ENCODE measurements at regions not wholly inside any gene's neighbourhood (a gene's known extent, or its start where the extent isn't known, plus 50 kb on each side); places are given as distances from the start of the nearest gene placed in this dataset.
"Not testable (repeated sequence)": the region's sequence is repeated elsewhere in the genome, so short reads cannot be mapped to it uniquely, and the experiment has no call there.

GRCh38 chr2:225867071-225867470 lies 467.6 kb downstream of the NYAP2 start:
- DNase-seq (ENCODE audit: low read depth in 1 of 2, low spot score in 2 of 2) = no peak
- no peaks in the 10 kb centered on the region for H3K9me3 ChIP-seq (replicated peaks)
- H3K4me3 ChIP-seq = no peak overlapping the region
- H3K4me1 ChIP-seq (replicated peaks) = no peaks in the 10 kb centered on the region
- no peak overlapping the region for H3K27ac ChIP-seq
- no peaks in the 10 kb centered on the region for H3K27me3 ChIP-seq (replicated peaks)
- no peaks in the 10 kb centered on the region for H3K36me3 ChIP-seq

DNA sequence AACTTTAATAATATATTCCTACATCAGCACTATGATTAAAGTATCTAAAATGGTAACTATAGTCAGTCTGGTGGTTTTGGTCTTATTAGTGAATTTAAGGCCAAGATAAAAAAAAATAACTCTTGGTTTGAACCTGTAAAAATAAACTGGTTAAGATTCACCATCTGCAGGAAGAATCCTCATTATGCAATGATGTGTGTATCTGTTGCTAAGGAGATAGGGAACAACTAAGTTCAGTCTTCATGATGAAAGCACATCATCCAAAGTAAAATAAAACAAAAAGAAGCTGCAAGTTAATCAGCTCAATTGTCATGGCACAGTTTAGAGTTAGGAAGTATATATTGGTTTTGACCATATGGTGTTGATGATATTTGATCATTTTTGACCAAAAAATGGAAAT lies 466.0 kb downstream of the NYAP2 start:
- DNase-seq (ENCODE audit: low read depth in 1 of 2, low spot score in 2 of 2) = no peak
- no peaks in the 10 kb centered on the region for H3K36me3 ChIP-seq
- H3K27ac ChIP-seq = no peak overlapping the region
- no peaks in the 10 kb centered on the region for H3K4me1 ChIP-seq (replicated peaks)
- no peaks in the 10 kb centered on the region for H3K27me3 ChIP-seq (replicated peaks)
- H3K9me3 ChIP-seq (replicated peaks) = no peaks in the 10 kb centered on the region
- no peak overlapping the region for H3K4me3 ChIP-seq

GRCh38 chr2:225864394-225864793 lies 464.9 kb downstream of the NYAP2 start:
- no peak overlapping the region for H3K27ac ChIP-seq
- no peaks in the 10 kb centered on the region for H3K4me1 ChIP-seq (replicated peaks)
- no peaks in the 10 kb centered on the region for H3K36me3 ChIP-seq
- DNase-seq (ENCODE audit: low read depth in 1 of 2, low spot score in 2 of 2) = no peak
- H3K27me3 ChIP-seq (replicated peaks) = no peaks in the 10 kb centered on the region
- H3K9me3 ChIP-seq (replicated peaks) = no peaks in the 10 kb centered on the region
- H3K4me3 ChIP-seq = no peak overlapping the region

- Histone ChIP-seq H3K4me1 (replicated peaks) (peaks cover 8% of the 10 kb centered on the region; the same call in 1 of the 2 replicates), H3K36me3 (no peaks in the 10 kb centered on the region), H3K9me3 (replicated peaks) (no peaks in the 10 kb centered on the region), H3K4me3 (no peak overlapping the region), H3K27ac (no peak overlapping the region), H3K27me3 (replicated peaks) (no peaks in the 10 kb centered on the region)
- DNase-seq (ENCODE audit: low read depth in 1 of 2, low spot score in 2 of 2) = peak in 1 of 2 experiments; percentile 39
Observed at GRCh38 chr2:225842939-225843338, 443.4 kb downstream of the NYAP2 start.

- no peaks in the 10 kb centered on the region for H3K9me3 ChIP-seq (replicated peaks)
- H3K27ac ChIP-seq = no peak overlapping the region
- H3K27me3 ChIP-seq (replicated peaks) = no peaks in the 10 kb centered on the region
- peaks cover 8% of the 10 kb centered on the region; the same call in 1 of the 2 replicates for H3K4me1 ChIP-seq (replicated peaks)
- DNase-seq (ENCODE audit: low read depth in 1 of 2, low spot score in 2 of 2) = no peak
- H3K4me3 ChIP-seq = no peak overlapping the region
- no peaks in the 10 kb centered on the region for H3K36me3 ChIP-seq
Observed at GRCh38 chr2:225841314-225841713, 441.8 kb downstream of the NYAP2 start.

DNA sequence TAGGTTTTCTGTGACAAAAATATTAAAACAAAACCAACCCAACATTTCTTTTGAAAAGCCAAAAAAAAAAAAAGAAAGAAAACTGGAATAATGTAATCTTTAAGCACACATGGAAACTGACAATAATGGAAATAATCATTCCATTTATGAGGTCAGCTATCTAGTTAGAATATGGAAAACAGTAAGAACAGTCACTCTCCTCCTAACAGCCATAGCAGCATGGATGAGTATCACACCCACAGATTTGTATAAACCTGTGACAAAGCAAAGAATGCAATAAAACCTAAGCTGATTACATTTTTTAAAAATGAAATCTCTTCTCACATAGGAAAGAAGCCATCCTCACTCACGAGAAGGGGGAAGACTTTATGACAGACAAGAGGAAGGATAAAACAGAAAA lies 437.8 kb downstream of the NYAP2 start:
- no peak overlapping the region for H3K4me3 ChIP-seq
- DNase-seq (ENCODE audit: low read depth in 1 of 2, low spot score in 2 of 2) = no peak
- H3K4me1 ChIP-seq (replicated peaks) = peaks cover under 1% of the 10 kb centered on the region; the same call in 1 of the 2 replicates
- no peak overlapping the region for H3K27ac ChIP-seq
- H3K36me3 ChIP-seq = no peaks in the 10 kb centered on the region
- H3K9me3 ChIP-seq (replicated peaks) = no peaks in the 10 kb centered on the region
- H3K27me3 ChIP-seq (replicated peaks) = no peaks in the 10 kb centered on the region

- no peaks in the 10 kb centered on the region for H3K36me3 ChIP-seq
- DNase-seq (ENCODE audit: low read depth in 1 of 2, low spot score in 2 of 2) = peak in 1 of 2 experiments; percentile 37
- H3K27ac ChIP-seq = no peak overlapping the region
- H3K27me3 ChIP-seq (replicated peaks) = no peaks in the 10 kb centered on the region
- no peaks in the 10 kb centered on the region for H3K4me1 ChIP-seq (replicated peaks)
- H3K4me3 ChIP-seq = no peak overlapping the region
- no peaks in the 10 kb centered on the region for H3K9me3 ChIP-seq (replicated peaks)
Observed at GRCh38 chr2:225824748-225825449, 425.4 kb downstream of the NYAP2 start.

DNA sequence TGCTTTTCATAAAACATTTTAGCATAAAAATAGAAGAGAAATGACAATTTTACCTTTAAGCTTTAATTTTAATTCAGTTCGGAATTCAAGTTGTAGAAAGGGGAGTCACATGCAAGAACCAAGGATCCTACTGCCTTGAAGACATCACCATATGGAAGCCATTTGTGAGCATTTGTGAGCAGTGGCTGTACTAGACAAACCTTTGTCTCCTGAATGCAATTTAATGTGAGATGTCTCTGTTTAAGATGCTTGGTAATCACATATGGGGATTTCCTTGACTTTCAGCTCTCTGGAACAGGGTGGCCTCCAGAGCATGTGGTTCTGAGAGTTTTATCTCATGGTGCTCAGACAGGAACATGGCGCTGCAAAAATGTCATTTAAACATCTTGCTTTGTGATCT lies 421.8 kb downstream of the NYAP2 start:
- Histone ChIP-seq H3K27ac (no peak overlapping the region), H3K4me3 (no peak overlapping the region), H3K4me1 (replicated peaks) (no peaks in the 10 kb centered on the region), H3K36me3 (no peaks in the 10 kb centered on the region), H3K27me3 (replicated peaks) (no peaks in the 10 kb centered on the region), H3K9me3 (replicated peaks) (no peaks in the 10 kb centered on the region)
- no peak for DNase-seq (ENCODE audit: low read depth in 1 of 2, low spot score in 2 of 2)

DNA sequence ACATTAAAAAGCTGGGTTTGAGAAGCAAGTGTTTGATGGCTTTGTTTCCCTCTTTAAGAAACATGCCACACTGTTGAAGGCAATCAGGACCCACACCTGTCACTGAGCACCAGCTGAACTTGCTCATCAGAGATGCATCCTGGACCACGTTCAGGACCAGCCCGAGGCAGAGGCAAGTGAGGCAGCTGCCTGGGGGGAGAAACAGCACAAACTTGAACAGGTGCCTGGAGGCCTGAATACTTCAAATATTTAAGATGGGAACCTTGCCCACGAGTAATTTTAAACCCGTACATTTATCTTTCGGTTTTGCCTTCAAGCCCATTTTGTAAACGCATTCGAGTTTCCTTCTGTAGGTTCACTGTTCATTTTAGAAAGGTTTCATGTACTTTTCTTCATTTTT lies 421.3 kb downstream of the NYAP2 start:
- H3K36me3 ChIP-seq = no peaks in the 10 kb centered on the region
- no peaks in the 10 kb centered on the region for H3K27me3 ChIP-seq (replicated peaks)
- no peaks in the 10 kb centered on the region for H3K4me1 ChIP-seq (replicated peaks)
- H3K27ac ChIP-seq = no peak overlapping the region
- DNase-seq (ENCODE audit: low read depth in 1 of 2, low spot score in 2 of 2) = no peak
- H3K9me3 ChIP-seq (replicated peaks) = no peaks in the 10 kb centered on the region
- no peak overlapping the region for H3K4me3 ChIP-seq

- Histone ChIP-seq H3K9me3 (replicated peaks) (no peaks in the 10 kb centered on the region), H3K4me3 (no peak overlapping the region), H3K27me3 (replicated peaks) (no peaks in the 10 kb centered on the region), H3K4me1 (replicated peaks) (no peaks in the 10 kb centered on the region), H3K27ac (no peak overlapping the region), H3K36me3 (no peaks in the 10 kb centered on the region)
- DNase-seq (ENCODE audit: low read depth in 1 of 2, low spot score in 2 of 2) = no peak
Observed at GRCh38 chr2:225814554-225814953, 415.0 kb downstream of the NYAP2 start.

DNA sequence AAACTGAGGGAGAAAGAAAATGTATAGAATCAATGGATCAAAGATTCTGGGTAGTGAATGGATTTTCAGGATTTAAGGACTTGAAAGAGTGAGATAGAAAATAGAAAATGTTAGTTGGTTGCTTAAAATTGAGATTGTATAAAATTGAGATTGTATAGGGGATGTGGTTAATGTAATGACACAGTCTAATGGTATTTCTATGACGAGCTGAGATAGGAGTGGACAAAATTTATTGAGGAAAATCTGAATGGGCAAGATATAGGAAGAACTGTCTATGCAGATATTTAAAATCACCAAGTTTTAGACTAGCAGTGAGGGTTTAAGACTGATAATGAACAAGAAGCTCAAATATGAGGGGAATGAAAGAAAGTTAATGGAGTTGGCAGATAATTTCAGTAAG lies 406.6 kb downstream of the NYAP2 start:
- Histone ChIP-seq H3K27ac (no peak overlapping the region), H3K4me3 (no peak overlapping the region), H3K9me3 (replicated peaks) (no peaks in the 10 kb centered on the region), H3K36me3 (no peaks in the 10 kb centered on the region), H3K4me1 (replicated peaks) (no peaks in the 10 kb centered on the region), H3K27me3 (replicated peaks) (no peaks in the 10 kb centered on the region)
- no peak for DNase-seq (ENCODE audit: low read depth in 1 of 2, low spot score in 2 of 2)

DNA sequence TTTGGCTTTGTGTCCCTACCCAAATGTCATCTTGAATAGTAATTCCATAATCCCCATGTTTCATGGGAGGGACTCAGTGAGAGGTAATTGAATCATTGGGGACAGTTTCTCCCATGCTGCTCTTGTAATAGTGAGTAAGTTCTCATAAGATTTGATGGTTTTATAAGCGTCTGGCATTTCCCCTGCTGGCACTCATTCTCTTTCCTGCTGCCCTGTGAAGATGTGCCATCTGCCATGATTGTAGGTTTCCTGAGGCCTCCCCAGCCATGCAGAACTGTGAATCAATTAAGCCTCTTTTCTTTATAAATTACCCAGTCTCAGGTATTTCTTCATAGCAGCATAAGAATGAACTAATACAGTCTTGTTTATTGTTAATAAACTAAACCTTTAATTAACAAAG lies 402.6 kb downstream of the NYAP2 start:
- not testable (repeated sequence) for H3K9me3 ChIP-seq (replicated peaks); H3K27me3 ChIP-seq (replicated peaks); H3K36me3 ChIP-seq; H3K4me3 ChIP-seq; DNase-seq (ENCODE audit: low read depth in 1 of 2, low spot score in 2 of 2); H3K4me1 ChIP-seq (replicated peaks); H3K27ac ChIP-seq

- no peaks in the 10 kb centered on the region for H3K27me3 ChIP-seq (replicated peaks)
- H3K27ac ChIP-seq = no peak overlapping the region
- no peaks in the 10 kb centered on the region for H3K36me3 ChIP-seq
- no peak overlapping the region for H3K4me3 ChIP-seq
- no peak for DNase-seq (ENCODE audit: low read depth in 1 of 2, low spot score in 2 of 2)
- no peaks in the 10 kb centered on the region for H3K9me3 ChIP-seq (replicated peaks)
- H3K4me1 ChIP-seq (replicated peaks) = no peaks in the 10 kb centered on the region
Observed at GRCh38 chr2:225797394-225797793, 397.9 kb downstream of the NYAP2 start.

- H3K27me3 ChIP-seq (replicated peaks) = no peaks in the 10 kb centered on the region
- H3K9me3 ChIP-seq (replicated peaks) = no peaks in the 10 kb centered on the region
- no peak overlapping the region for H3K4me3 ChIP-seq
- no peaks in the 10 kb centered on the region for H3K36me3 ChIP-seq
- DNase-seq (ENCODE audit: low read depth in 1 of 2, low spot score in 2 of 2) = no peak
- H3K27ac ChIP-seq = no peak overlapping the region
- H3K4me1 ChIP-seq (replicated peaks) = no peaks in the 10 kb centered on the region
Observed at GRCh38 chr2:225794652-225795400, 395.3 kb downstream of the NYAP2 start.

Measured in SJSA1 (cell line).